HCT116 (cell line): ENCODE measurements at regions not wholly inside any gene's neighbourhood (a gene's known extent, or its start where the extent isn't known, plus 50 kb on each side); places are given as distances from the start of the nearest gene placed in this dataset.

ENCODE experiments used
- ATAC-seq: fragments of 200-7000 bp; cut with Tn5 transposase; 2 replicates; pipeline ENCODE4 v1.9.1; 2020; ENCODE audit warnings: mild to moderate bottlenecking, moderate library complexity
- BruUV-seq: library from RNA; stranded (reverse); fragments of 400-500 nt; replicated peaks from 2 replicates; lab custom pipeline; 2021; lab: Mats Ljungman, UMichigan
- CTCF ChIA-PET: fragments of 300-600 bp; sonication (Branson Sonifier 250); formaldehyde crosslinking; loops from one replicate; lab custom pipeline; 2021; ENCODE audit warnings: antibody characterized with exemption; lab: Charles Lee
- POLR2A ChIA-PET: fragments of 300-600, 350-600 bp; sonication (Branson Sonifier 250); formaldehyde crosslinking; loops from one replicate; lab custom pipeline; 2021; ENCODE audit warnings: antibody characterized with exemption; lab: Charles Lee
- RAD21 ChIA-PET, 2 experiments: fragments of 300-600 bp; sonication (Branson Sonifier 250); formaldehyde crosslinking; loops; one replicate each; lab custom pipeline; 2023; ENCODE audit warnings: low total read pairs in 2 of 2; ENCODE audit not compliant: uncharacterized antibody in 2 of 2, unreplicated experiment in 2 of 2, low non-redundant PET in 1 of 2; lab: Charles Lee
- DNase-seq: peaks from one replicate; pipeline ENCODE4 v3.0.0-alpha.2; 2010; ENCODE audit warnings: low read depth, low spot score
- H2AFZ ChIP-seq: fragments of 200-600 bp; shearing (Covaris generic), sonication (generic); 2 replicates; pipeline ENCODE4 v1.6.1; 2017; ENCODE audit warnings: low read depth, mixed run types, mixed read lengths, antibody characterized with exemption, low read length; ENCODE audit not compliant: poor library complexity, severe bottlenecking
- H3K27ac ChIP-seq: 2 replicates; pipeline ENCODE4 v1.5.1; 2012; ENCODE audit warnings: low read depth, low read length
- H3K27me3 ChIP-seq: fragments of 200-600 bp; sonication (generic); 2 replicates; pipeline ENCODE4 v1.6.1; 2016; ENCODE audit warnings: mixed run types, low read length, mixed read lengths; ENCODE audit not compliant: insufficient read depth
- H3K36me3 ChIP-seq, 2 experiments: fragments of 200-500 bp in 1 of 2; fragments of 200-600 bp in 1 of 2; sonication (Bioruptor generic) in 1 of 2; sonication (generic) in 1 of 2; 2 replicates each; pipeline versions ENCODE4 v1.5.1 to v1.6.1; 2014 to 2016; ENCODE audit warnings: low read length in 2 of 2, inconsistent platforms in 1 of 2, mixed read lengths in 1 of 2, mixed run types in 1 of 2; ENCODE audit not compliant: insufficient read depth in 2 of 2, control insufficient read depth in 1 of 2
- H3K4me1 ChIP-seq, 2 experiments: fragments of 200-600 bp in 1 of 2; sonication (generic) in 1 of 2; 2 replicates each; pipeline versions ENCODE4 v1.5.1 to v1.6.1; 2012 to 2017; ENCODE audit warnings: low read length in 2 of 2, inconsistent platforms in 1 of 2, mild to moderate bottlenecking in 1 of 2, mixed read lengths in 1 of 2, mixed run types in 1 of 2, moderate library complexity in 1 of 2; ENCODE audit not compliant: insufficient read depth in 2 of 2, control insufficient read depth in 1 of 2
- H3K4me2 ChIP-seq: fragments of 200-600 bp; sonication (generic); 2 replicates; pipeline ENCODE4 v1.6.1; 2017; ENCODE audit warnings: mixed run types, low read length, mixed read lengths
- H3K4me3 ChIP-seq, 2 experiments: fragments of 200-600 bp in 1 of 2; sonication (generic) in 1 of 2; replicated peaks in 1 of 2; 2 replicates each; pipeline ENCODE4 v1.5.1; 2011 to 2016; ENCODE audit warnings: low read length in 2 of 2, control low read depth in 1 of 2, low read depth in 1 of 2, mild to moderate bottlenecking in 1 of 2, mixed read lengths in 1 of 2, mixed run types in 1 of 2
- H3K79me2 ChIP-seq: fragments of 200-600 bp; sonication (generic); 2 replicates; pipeline ENCODE4 v1.6.1; 2017; ENCODE audit warnings: mild to moderate bottlenecking, mixed run types, low read length, moderate library complexity, mixed read lengths; ENCODE audit not compliant: insufficient read depth
- H3K9ac ChIP-seq: fragments of 200-600 bp; sonication (generic); 2 replicates; pipeline ENCODE4 v1.6.1; 2016; ENCODE audit warnings: low read length, mixed read lengths
- H3K9me2 ChIP-seq: fragments of 200-600 bp; sonication (generic), shearing (Covaris generic); 2 replicates; pipeline ENCODE4 v1.6.1; 2017; ENCODE audit warnings: mixed run types, mild to moderate bottlenecking, moderate library complexity; ENCODE audit not compliant: insufficient read depth
- H3K9me3 ChIP-seq, 2 experiments: fragments of 200-500 bp in 1 of 2; fragments of 200-600 bp in 1 of 2; sonication (Bioruptor generic) in 1 of 2; sonication (generic) in 1 of 2; 2 replicates each; pipeline ENCODE4 v1.6.1; 2014 to 2017; ENCODE audit warnings: low read length in 2 of 2, mixed read lengths in 2 of 2, inconsistent platforms in 1 of 2, low read depth in 1 of 2, mild to moderate bottlenecking in 1 of 2, mixed run types in 1 of 2, moderate library complexity in 1 of 2; ENCODE audit not compliant: control insufficient read depth in 1 of 2, insufficient read depth in 1 of 2
- H4K20me1 ChIP-seq: fragments of 200-600 bp; sonication (generic), shearing (Covaris generic); 2 replicates; pipeline ENCODE4 v1.6.1; 2017; ENCODE audit warnings: mixed run types, mild to moderate bottlenecking, moderate library complexity; ENCODE audit not compliant: insufficient read depth
- CBX3 ChIP-seq: IDR thresholded peaks from 2 replicates; pipeline ENCODE4 v1.6.1; 2012; ENCODE audit warnings: low read depth
- CEBPB ChIP-seq: IDR thresholded peaks from 2 replicates; pipeline ENCODE4 v1.6.1; 2012; ENCODE audit warnings: low read depth
- ELF1 ChIP-seq: IDR thresholded peaks from 2 replicates; pipeline ENCODE4 v1.6.1; 2012; ENCODE audit warnings: low read depth, borderline replicate concordance
- EZH2phosphoT487 ChIP-seq: fragments of 200-600 bp; IDR thresholded peaks from 2 replicates; pipeline ENCODE4 v1.6.1; 2018; ENCODE audit warnings: antibody characterized with exemption, borderline replicate concordance
- JUND ChIP-seq: IDR thresholded peaks from 2 replicates; pipeline ENCODE4 v1.6.1; 2012
- MAX ChIP-seq: IDR thresholded peaks from 2 replicates; pipeline ENCODE4 v1.6.1; 2012
- POLR2A ChIP-seq: IDR thresholded peaks from 2 replicates; pipeline ENCODE4 v1.7.0; 2011; ENCODE audit warnings: borderline replicate concordance; ENCODE audit not compliant: insufficient read depth, insufficient read length; ENCODE audit errors: extremely low read depth
- RAD21 ChIP-seq: IDR thresholded peaks from 2 replicates; pipeline ENCODE4 v1.6.1; 2012; ENCODE audit warnings: low read depth, mild to moderate bottlenecking
- REST ChIP-seq: IDR thresholded peaks from 2 replicates; pipeline ENCODE4 v1.6.1; 2012; ENCODE audit warnings: low read depth
- SIN3A ChIP-seq: IDR thresholded peaks from 2 replicates; pipeline ENCODE4 v1.6.1; 2012; ENCODE audit warnings: low read depth
- SP1 ChIP-seq: IDR thresholded peaks from 2 replicates; pipeline ENCODE4 v1.6.1; 2012; ENCODE audit warnings: low read depth
- SRF ChIP-seq: IDR thresholded peaks from 2 replicates; pipeline ENCODE4 v1.6.1; 2012; ENCODE audit warnings: low read depth
- TCF7L2 ChIP-seq: IDR thresholded peaks from 2 replicates; pipeline ENCODE4 v1.7.0; 2011; ENCODE audit warnings: borderline replicate concordance, inconsistent platforms; ENCODE audit not compliant: insufficient read depth, insufficient read length; ENCODE audit errors: extremely low read depth
- YY1 ChIP-seq: IDR thresholded peaks from 2 replicates; pipeline ENCODE4 v1.6.1; 2011; ENCODE audit warnings: low read length, low read depth, moderate library complexity, mild to moderate bottlenecking; ENCODE audit not compliant: insufficient replicate concordance; ENCODE audit errors: extremely low read depth
- ZFX ChIP-seq: fragments of 450-650 bp; IDR thresholded peaks from 2 replicates; pipeline ENCODE4 v1.6.1; 2017
- intact Hi-C: fragments of 100-400 bp; cut with micrococcal nuclease; formaldehyde crosslinking; loops from 2 replicates; pipeline ENCODE4 v1.10.0; 2022
- TF ChIP-seq, protein P1 (sequence below), 3 experiments: fragments of 200-600 bp in 1 of 3; sonication (generic) in 1 of 3; IDR thresholded peaks in 2 of 3; conservative IDR thresholded peaks in 1 of 3; 2 replicates each; pipeline ENCODE4 v1.5.1; 2012 to 2017; ENCODE audit warnings: low read depth in 2 of 3, low read length in 2 of 3, antibody characterized with exemption in 1 of 3, borderline replicate concordance in 1 of 3, control low read depth in 1 of 3, mild to moderate bottlenecking in 1 of 3, mixed read lengths in 1 of 3, mixed run types in 1 of 3, moderate library complexity in 1 of 3; ENCODE audit not compliant: insufficient read depth in 1 of 3

- Histone ChIP-seq H4K20me1 (no peaks in the 10 kb centered on the region), H3K27ac (no peak overlapping the region), H3K9ac (no peak overlapping the region), H3K9me2 (no peaks in the 10 kb centered on the region), H3K4me3 (no peak overlapping the region), H3K4me1 (no peaks in the 10 kb centered on the region), H3K36me3 (no peaks in the 10 kb centered on the region), H3K79me2 (no peaks in the 10 kb centered on the region), H3K4me2 (no peak overlapping the region), H3K27me3 (no peaks in the 10 kb centered on the region), H3K9me3 (no peaks in the 10 kb centered on the region), H2AFZ (no peak overlapping the region)
- no peak for DNase-seq
- intact Hi-C loops, result no loop called here
- TF ChIP-seq RAD21 (no peak), CBX3 (no peak), YY1 (no peak), SP1 (no peak), ZFX (no peak), ELF1 (no peak), POLR2A (no peak), REST (no peak), TCF7L2 (no peak), MAX (no peak), CEBPB (no peak), SIN3A (no peak), JUND (no peak), EZH2phosphoT487 (no peak), SRF (no peak)
- TF ChIP-seq, protein P1, sequence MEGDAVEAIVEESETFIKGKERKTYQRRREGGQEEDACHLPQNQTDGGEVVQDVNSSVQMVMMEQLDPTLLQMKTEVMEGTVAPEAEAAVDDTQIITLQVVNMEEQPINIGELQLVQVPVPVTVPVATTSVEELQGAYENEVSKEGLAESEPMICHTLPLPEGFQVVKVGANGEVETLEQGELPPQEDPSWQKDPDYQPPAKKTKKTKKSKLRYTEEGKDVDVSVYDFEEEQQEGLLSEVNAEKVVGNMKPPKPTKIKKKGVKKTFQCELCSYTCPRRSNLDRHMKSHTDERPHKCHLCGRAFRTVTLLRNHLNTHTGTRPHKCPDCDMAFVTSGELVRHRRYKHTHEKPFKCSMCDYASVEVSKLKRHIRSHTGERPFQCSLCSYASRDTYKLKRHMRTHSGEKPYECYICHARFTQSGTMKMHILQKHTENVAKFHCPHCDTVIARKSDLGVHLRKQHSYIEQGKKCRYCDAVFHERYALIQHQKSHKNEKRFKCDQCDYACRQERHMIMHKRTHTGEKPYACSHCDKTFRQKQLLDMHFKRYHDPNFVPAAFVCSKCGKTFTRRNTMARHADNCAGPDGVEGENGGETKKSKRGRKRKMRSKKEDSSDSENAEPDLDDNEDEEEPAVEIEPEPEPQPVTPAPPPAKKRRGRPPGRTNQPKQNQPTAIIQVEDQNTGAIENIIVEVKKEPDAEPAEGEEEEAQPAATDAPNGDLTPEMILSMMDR (IDR thresholded peaks at IDR 0.05 in 2 of 3, conservative IDR thresholded peaks at IDR 0.05 in 1 of 3; ENCODE audit: borderline replicate concordance in 1 of 3, insufficient read depth in 1 of 3, low read depth in 2 of 3, low read length in 2 of 3), result no peak
- ChIA-PET RAD21 (no interaction called here), POLR2A (no interaction called here), CTCF (no interaction called here)
- ATAC-seq, result no peak
- no TSS peak for BruUV-seq
Observed at GRCh38 chr5:110925916-110926315, 145.6 kb upstream of the TSLP start.
